ENCODE measurements at regions not wholly inside any gene's neighbourhood (a gene's known extent, or its start where the extent isn't known, plus 50 kb on each side); places are given as distances from the start of the nearest gene placed in this dataset.
"Not testable (repeated sequence)": the region's sequence is repeated elsewhere in the genome, so short reads cannot be mapped to it uniquely, and the experiment has no call there.

DNA sequence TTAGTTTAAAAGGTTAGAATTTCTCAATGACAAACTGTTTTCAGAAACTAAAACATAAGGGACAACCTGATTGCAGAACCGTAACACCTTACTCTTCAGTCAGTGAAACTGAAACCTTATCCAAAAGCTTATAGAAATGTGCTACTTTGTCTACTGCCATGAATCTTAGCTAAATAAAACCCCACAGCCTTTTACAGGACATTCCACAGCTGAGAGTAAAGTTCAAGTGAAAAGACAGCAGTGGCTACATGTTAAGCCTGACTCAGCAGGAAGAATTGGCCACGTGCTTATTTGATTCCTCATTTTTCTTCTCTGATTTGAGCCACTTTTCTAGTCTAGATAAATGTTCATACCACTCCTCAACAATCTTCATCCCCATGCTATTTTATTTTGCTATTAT lies 278.7 kb upstream of the ISL1 start:
- DNase-seq: no peak
- in situ Hi-C loops (cut with HindIII; ENCODE audit: low pct_ligation_motif_present, low pct_unique_long_range_greater_than_20kb, low sequenced_read_pairs): no loop called here

DNA sequence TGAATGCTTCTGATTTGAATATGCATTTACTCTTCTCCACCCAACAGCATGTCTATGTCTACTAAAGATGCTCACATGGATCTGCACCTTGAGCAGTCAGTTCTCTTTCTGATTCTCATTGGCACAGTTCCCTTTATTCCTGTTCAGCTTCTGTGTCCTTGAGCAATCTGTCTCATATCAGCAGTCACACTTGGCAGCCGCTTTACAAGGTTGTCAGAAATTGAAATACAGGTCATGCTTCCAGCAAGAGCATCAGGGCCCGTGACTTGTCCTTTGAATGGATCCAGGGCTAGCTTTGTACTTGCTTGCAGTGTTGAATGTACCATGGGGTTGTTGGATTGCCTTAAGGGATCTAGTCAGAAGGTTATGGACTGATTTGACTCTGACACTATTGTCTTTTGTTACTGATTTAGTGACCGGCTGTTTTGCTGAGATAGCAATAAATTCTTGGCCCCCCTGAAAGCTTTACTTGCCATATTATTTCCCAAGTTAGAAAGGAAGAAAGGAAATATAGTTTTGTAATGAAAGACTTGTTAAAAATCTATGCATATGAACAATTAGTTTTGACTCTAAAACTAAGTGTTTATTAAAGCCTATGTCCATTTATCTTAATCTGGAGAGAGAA lies 273.4 kb upstream of the ISL1 start:
- no peak for DNase-seq
- in situ Hi-C loops (cut with HindIII; ENCODE audit: low pct_ligation_motif_present, low pct_unique_long_range_greater_than_20kb, low sequenced_read_pairs): no loop called here

DNA sequence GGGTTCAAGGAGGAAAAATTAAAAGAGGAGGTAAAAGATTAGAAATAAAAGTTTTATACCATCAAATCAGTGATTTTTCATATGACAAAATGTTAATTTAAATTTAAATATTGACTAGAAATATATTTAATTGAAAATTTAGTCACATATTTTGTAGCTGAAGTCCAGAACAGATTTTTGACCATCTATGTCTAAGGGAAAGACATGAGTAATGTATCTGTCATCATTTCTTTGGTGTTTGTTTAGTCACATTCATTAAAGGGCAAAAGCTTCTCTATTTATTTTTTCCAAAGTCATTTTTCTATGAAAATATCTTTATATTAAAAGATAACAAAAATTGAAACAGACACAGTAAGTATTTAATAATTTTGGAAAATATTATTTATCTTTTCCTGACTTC lies 252.0 kb upstream of the ISL1 start:
- DNase-seq: no peak
- in situ Hi-C loops (cut with HindIII; ENCODE audit: low pct_ligation_motif_present, low pct_unique_long_range_greater_than_20kb, low sequenced_read_pairs): no loop called here

DNA sequence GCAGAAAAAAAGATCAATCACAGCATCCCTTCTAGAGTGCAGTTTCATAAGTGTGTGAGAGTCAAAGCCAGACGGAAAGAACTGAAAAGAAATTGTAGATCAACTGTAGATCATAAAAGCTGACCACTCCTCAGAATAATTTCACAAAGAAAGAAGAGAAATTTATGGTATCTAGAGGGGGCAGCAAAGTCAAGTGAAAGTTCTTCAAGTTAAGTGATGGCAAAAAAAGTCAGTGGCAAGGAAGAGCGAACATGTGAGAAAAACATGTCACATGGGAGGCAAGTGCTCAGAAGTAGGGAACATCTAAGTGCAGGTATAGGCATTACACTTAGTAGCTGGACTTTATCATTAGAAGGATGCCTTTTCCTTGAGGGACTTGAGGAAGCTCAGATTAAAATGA lies 245.1 kb upstream of the ISL1 start:
- DNase-seq: no peak
- in situ Hi-C loops (cut with HindIII; ENCODE audit: low pct_ligation_motif_present, low pct_unique_long_range_greater_than_20kb, low sequenced_read_pairs): no loop called here

DNA sequence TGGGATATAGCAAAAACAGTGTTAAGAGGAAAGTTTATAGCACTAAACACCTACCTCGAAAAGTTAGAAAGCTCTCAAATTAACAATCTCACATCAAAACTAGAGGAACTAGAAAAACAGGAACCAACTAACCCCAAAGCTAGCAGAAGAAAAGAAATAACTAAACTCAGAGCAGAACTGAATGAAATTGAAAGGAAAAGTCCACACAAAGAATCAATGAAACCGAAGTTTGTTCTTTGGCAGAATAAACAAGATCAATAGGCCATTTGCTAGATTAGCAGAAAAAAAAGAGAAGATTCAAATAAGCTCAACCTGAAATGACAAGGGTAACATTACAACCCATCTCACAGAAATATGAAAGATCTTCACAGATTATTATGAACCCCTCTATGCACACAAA lies 234.8 kb upstream of the ISL1 start:
- in situ Hi-C loops (cut with HindIII; ENCODE audit: low pct_ligation_motif_present, low pct_unique_long_range_greater_than_20kb, low sequenced_read_pairs): no loop called here
- DNase-seq: no peak

DNA sequence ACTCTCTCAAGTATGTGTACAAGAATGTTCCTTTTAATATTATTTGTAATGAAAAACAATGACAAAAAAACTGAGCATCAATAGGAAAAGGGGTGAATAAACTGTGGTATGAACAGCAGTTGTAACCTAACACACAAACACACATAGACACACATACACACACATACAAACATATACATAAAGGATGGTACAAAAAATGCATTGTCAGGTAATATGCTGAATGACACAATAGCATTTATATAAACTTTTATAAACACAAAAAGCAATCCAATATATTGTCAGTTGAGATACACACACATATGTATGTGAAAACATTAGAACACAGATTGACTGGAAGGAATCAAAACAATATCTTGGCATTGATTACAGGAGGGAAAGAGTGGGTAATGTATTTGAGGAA lies 227.0 kb upstream of the ISL1 start:
- no peak for DNase-seq
- in situ Hi-C loops (cut with HindIII; ENCODE audit: low pct_ligation_motif_present, low pct_unique_long_range_greater_than_20kb, low sequenced_read_pairs): no loop called here

DNA sequence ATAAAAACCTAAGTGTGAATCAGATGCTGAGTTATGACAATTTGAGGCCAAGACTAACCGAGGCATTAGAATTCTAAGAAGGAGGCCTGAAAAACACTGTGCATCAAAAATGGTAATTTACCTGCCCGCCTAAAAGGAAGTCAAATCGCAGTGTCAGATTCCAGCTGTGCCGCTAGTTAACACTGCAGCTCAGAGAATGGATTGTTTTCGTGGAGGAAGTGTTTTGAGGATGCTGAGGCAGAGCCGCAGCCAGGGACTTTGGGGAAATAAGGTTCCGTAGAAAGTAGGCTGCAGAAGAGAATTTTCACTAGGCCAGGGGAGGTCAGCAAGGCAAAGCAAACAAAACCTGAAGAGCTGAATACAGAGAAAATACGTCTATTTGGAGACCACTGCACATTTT lies 226.4 kb upstream of the ISL1 start:
- no peak for DNase-seq
- in situ Hi-C loops (cut with HindIII; ENCODE audit: low pct_ligation_motif_present, low pct_unique_long_range_greater_than_20kb, low sequenced_read_pairs): no loop called here

DNA sequence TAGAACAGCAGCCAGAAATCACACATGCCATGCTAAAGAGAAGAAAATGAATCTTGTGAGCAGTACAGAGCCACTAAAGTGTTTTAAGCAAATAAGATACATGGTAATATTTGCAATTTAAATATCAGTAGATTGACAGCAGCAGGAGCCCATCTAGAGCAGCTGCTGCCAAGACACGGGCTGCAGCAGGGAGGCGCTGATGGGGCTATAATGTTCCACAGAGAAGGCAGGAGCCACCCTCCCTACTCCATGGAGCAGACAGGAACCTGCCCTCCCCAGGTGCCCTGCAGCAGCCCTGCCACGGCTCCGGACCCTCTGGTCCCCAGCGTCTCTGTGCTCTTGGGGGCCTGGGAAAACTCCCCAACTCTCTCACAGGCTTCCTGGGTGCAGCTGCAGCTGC lies 224.1 kb upstream of the ISL1 start:
- in situ Hi-C loops (cut with HindIII; ENCODE audit: low pct_ligation_motif_present, low pct_unique_long_range_greater_than_20kb, low sequenced_read_pairs): no loop called here
- DNase-seq: no peak

DNA sequence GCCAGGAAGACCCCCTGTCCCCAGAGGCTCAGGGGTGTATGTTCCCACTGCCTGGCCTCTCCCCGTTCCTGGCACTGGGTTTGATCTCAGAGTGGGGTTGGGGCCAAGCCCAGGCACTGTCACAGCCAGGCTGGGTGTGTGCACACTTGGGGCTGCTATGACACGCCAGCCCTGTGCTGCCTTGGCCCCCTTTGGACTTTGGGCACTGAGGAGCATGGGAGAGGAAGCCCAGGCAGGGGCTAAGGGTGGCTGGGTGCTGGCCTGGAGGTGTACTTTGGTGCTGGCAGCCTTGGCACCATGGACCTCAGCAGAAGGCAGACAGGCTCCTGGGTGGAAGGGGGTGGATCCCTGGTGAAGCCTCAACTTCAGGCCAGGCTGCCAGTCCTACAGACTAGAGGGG lies 223.6 kb upstream of the ISL1 start:
- DNase-seq: no peak
- in situ Hi-C loops (cut with HindIII; ENCODE audit: low pct_ligation_motif_present, low pct_unique_long_range_greater_than_20kb, low sequenced_read_pairs): no loop called here

DNA sequence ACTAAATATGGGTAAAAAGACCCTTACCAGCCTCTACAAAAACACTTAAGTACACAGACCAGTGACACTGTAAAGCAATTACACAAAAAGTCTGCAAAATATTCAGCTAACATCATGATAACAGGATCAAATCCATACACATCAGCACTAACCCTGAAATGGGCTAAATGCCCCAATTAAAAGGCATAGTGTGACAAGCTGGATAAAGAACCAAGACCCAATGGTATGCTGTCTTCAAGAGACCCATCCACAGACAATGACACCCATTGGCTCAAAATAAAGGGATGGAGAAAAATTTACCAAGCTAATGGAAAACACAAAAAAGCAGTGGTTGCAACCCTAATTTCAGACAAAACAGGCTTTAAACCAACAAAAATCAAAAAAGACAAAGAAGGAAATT lies 221.0 kb upstream of the ISL1 start:
- no peak for DNase-seq
- in situ Hi-C loops (cut with HindIII; ENCODE audit: low pct_ligation_motif_present, low pct_unique_long_range_greater_than_20kb, low sequenced_read_pairs): no loop called here

DNA sequence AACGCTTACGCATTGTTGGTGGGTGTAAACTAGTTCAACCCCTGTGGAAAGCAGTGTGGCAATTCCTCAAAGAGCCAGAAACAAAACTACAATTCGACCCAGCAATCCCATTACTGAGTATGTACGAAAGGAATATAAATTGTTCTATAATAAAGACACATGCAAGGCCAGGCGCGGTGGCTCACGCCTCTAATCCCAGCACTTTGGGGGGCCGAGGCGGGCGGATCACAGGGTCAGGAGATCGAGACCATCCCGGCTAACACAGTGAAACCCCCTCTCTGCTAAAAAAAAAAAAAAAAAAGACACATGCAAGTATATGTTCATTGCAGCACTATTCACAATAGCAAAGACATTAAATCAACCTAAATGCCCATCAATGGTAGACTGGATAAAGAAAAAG lies 217.6 kb upstream of the ISL1 start:
- in situ Hi-C loops (cut with HindIII; ENCODE audit: low pct_ligation_motif_present, low pct_unique_long_range_greater_than_20kb, low sequenced_read_pairs): not testable (repeated sequence)

DNA sequence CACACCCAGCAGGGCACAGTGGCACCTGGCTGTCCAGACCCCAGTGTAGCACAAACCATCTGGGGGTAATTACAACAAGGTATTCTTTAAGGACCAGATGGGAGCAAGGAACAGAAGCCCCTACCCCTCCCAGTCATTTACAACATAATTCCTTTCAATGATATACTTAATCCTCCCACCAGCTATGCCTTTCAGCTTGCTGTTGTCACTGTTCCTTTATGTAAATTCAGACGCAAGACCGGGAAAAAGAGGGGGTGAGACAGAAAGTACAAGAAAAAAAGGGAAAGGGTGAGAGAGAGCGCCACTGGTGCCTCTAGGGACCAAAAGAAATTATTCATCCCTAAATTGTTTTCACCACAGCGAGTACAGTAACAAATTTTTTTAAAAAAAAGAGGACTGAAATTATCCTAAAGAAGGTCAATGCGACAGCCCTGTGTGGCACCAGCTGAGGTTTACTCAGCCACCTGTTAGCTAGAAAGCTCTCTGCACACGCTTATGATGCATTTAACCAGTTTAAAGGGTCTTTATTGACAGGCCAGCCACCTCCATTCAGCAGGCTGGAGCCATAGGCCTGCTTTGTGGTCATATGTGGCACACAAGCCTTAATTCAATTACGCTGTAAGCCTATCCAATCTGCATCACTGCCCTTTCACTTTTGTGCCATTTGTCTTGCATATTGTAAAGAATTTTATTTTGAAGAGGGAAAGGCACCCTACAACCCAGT lies 210.2 kb upstream of the ISL1 start:
- DNase-seq: no peak
- in situ Hi-C loops (cut with HindIII; ENCODE audit: low pct_ligation_motif_present, low pct_unique_long_range_greater_than_20kb, low sequenced_read_pairs): no loop called here

More for the DNA sequence above, 217.6 kb upstream of the ISL1 start:
- not testable (repeated sequence) for DNase-seq

DNA sequence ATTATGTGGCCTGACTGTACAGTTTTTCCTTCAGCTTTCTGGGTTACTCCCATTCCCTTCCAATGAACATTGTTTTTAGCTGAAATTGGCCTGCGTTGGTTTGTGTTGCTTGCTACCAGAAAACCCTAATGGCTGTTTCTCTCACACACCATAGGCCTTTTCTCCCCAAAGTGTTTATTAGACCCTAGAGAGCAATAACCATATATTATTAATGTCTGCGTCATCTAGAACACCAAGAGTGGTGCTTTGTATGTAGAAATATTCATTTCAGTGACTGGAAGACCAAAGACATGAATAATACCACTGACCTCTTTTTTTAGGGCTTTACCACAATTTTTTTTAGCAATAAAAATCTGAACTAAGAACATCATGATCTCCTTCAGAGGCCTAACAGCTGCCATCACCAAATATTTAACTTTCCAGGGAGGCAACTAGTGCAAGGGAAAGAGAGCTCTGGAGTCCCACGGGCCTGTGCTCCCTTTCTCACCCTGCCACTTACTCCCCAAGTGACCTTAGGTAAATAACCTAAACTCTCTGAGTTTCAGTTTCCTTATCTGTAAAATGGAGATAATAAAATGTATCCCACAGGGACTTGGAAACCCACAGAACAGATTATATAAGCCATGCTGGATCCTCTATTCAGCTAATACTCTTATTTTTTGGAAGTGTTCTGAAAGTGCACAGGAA lies 201.9 kb upstream of the ISL1 start:
- DNase-seq: no peak
- in situ Hi-C loops (cut with HindIII; ENCODE audit: low pct_ligation_motif_present, low pct_unique_long_range_greater_than_20kb, low sequenced_read_pairs): no loop called here

DNA sequence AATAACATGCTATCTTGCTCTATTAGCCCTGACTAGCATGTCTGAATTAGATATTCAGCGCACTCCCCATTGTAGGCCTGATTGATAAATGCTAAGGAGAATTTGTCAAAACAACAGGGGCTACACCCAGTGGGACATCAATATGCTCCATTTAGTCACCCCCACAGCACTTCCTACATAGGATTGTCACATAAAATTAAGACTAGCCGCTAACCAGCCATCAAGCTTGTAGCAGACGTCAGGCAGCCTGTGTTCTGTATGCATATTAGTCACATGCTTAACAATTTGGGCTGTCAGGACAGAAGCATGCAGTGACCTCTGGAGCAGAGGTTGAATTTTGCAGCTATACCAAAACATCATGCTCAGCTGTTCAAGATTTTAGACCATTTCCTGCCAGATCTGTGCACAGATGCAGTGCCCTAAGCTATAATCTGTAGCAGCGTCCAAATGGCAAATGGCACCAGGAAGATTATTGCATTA lies 197.4 kb upstream of the ISL1 start:
- no peak for DNase-seq
- in situ Hi-C loops (cut with HindIII; ENCODE audit: low pct_ligation_motif_present, low pct_unique_long_range_greater_than_20kb, low sequenced_read_pairs): no loop called here

DNA sequence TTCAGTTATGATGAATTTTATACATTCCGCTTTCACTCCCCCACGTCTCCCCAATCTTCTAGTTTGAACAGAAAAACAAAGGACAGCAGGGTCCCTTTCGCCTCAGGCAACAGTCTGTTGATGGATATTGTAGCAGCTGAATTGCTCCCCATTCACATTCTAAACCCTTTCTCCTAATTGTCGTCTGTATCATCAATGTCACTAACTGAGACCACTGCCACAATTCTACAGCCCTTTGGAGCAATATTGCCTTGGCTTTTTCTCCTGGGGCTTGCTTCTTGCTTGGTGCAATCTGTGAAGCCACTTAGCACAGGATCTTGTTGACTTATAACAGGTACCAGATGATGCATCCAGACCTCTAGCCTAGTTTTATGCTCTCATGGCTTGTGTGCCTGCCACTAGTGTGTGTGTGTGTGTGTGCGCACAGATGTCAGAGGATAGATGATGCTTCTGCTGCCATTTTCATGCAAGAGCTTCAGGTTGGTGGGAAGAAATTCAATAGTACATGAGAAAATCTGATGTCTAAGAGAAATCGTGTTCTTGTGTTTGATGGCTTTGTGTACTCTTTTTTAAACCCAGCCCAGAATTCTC lies 195.2 kb upstream of the ISL1 start:
- DNase-seq: no peak
- in situ Hi-C loops (cut with HindIII; ENCODE audit: low pct_ligation_motif_present, low pct_unique_long_range_greater_than_20kb, low sequenced_read_pairs): no loop called here

DNA sequence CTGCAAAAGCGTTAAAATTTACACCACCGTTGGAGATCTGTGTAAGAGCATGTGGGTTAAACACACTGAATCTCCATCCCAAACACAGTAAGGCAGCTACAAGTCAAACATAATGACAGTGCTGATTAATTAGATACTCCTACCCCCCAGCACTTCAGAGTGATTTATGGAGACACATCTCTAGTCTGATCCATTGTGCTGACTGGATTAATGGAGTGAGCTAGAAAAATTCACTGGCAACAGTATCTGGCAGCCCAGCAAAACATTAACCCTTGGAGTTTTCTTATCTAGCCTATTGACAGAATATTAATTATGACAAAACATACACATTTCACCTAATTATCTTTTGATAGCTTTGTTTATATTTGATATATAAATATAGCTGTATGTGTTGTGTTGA lies 188.6 kb upstream of the ISL1 start:
- DNase-seq: no peak
- in situ Hi-C loops (cut with HindIII; ENCODE audit: low pct_ligation_motif_present, low pct_unique_long_range_greater_than_20kb, low sequenced_read_pairs): no loop called here

DNA sequence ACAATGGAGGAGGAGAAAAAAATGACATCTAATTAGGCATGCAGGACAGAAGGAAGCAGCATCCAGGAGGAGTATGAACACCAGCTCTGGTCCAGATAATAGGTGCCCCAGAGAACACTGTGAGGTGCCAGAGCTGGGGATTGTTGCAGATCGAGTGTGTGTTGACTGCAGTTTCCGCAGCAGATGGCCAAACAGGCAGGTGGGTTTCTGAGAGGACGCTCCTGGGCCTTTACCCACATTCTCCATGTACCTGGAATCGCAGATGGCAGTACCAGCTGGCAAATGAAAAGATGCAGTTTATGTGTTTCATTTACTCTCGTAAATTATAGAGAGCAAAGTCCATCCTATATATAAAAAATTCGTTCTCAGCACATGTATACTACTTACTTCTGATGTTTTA lies 182.2 kb upstream of the ISL1 start:
- no peak for DNase-seq
- in situ Hi-C loops (cut with HindIII; ENCODE audit: low pct_ligation_motif_present, low pct_unique_long_range_greater_than_20kb, low sequenced_read_pairs): no loop called here

DNA sequence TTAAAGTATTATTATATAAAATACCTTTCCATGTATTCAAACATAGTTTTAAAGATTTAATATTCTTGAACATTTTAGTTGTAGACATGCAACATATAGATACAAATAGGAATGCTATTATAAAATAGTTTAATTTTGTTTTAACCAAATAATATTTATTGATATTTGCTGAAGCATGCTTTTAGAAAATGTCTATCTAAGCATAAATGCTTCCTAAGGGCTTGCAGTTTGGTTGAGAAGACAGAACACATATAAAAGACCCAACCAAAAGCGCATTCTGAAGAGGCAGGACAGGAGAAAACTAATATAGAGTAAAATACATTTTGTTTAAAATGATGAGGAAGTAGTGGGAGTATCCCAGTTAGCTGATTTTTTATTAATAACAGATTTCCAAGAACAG lies 181.5 kb upstream of the ISL1 start:
- in situ Hi-C loops (cut with HindIII; ENCODE audit: low pct_ligation_motif_present, low pct_unique_long_range_greater_than_20kb, low sequenced_read_pairs): no loop called here
- no peak for DNase-seq

DNA sequence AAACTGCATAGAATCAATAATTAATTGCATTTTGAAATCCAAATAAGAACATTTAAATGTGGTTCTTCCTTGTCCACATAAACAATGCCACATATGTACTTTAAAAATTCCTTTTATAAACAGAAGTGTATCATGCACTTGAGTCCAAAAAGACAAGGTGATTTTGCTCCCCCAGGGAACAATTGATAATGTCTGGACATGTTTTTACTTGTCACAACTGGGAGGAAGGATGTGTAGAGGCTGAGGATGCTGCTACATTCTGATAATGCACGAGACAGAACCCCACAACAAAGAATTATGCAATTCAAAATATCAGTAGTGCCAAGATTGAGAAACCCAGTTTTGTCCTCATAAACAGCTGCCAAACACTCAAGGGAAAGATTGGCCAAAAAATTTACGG lies 181.1 kb upstream of the ISL1 start:
- in situ Hi-C loops (cut with HindIII; ENCODE audit: low pct_ligation_motif_present, low pct_unique_long_range_greater_than_20kb, low sequenced_read_pairs): no loop called here
- DNase-seq: no peak

DNA sequence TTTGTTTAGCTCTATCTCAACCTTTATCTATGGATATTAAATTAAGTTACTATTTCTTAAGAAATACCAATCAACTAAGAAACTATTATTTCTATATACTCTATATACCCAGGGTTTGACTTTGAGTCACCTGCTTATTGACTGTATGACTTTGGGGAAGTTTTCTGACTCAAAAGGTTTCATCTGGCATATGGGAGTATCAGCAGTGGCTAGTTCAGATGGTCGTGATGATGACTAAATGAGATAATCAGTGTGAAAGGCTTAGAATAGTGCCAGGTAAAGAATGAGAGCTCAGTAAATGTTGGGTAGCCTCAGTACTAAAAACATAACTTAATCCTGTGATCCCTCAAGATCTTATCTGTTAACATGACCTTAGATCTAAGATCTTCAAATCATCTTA lies 179.7 kb upstream of the ISL1 start:
- in situ Hi-C loops (cut with HindIII; ENCODE audit: low pct_ligation_motif_present, low pct_unique_long_range_greater_than_20kb, low sequenced_read_pairs): no loop called here
- no peak for DNase-seq

Data from ACHN (cell line).